ENCODE measurements at regions not wholly inside any gene's neighbourhood (a gene's known extent, or its start where the extent isn't known, plus 50 kb on each side); places are given as distances from the start of the nearest gene placed in this dataset.

DNA sequence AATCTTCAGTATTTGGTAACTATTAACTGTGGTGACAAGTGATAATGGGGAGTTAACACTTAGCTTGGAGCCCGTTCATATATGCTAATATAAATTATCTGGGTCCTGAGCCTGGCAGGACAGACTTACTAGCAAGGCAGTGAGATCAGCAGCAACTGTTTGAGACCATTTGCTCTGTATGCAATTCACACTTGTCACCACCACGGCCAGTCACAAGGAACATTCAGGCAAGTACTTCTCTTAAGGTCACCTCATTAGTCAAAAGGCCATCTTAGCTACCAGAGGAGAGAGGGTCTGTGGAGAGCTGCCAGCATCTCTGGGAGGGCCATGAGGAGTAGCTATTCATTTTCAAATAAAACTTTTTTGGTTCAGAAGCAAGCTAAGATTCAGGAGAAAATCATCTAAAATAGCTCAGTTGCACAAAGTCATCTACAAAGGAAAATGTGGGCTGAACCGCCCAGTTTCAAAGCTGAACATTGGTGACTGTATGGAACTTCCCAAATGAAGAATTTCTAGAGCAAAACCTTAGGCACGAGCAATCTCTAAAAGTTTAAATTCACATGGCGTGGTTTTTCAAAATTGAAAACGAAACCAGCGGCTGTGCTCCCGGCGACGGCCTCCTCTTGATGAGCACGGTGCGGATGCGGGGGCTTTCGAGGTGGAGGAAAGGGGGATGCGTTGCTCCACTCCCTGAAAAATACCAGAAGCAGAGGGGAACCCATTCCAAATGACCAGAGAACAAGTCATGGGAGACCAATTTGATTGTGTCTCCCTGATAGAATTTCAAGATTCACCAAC, 233.5 kb upstream of the MGMT start:
- intact Hi-C loops (cut with DNase I) = no loop called here
- no peak for TF ChIP-seq POLR2A (IDR thresholded peaks at IDR 0.05)
- TF ChIP-seq, protein P1, sequence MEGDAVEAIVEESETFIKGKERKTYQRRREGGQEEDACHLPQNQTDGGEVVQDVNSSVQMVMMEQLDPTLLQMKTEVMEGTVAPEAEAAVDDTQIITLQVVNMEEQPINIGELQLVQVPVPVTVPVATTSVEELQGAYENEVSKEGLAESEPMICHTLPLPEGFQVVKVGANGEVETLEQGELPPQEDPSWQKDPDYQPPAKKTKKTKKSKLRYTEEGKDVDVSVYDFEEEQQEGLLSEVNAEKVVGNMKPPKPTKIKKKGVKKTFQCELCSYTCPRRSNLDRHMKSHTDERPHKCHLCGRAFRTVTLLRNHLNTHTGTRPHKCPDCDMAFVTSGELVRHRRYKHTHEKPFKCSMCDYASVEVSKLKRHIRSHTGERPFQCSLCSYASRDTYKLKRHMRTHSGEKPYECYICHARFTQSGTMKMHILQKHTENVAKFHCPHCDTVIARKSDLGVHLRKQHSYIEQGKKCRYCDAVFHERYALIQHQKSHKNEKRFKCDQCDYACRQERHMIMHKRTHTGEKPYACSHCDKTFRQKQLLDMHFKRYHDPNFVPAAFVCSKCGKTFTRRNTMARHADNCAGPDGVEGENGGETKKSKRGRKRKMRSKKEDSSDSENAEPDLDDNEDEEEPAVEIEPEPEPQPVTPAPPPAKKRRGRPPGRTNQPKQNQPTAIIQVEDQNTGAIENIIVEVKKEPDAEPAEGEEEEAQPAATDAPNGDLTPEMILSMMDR (IDR thresholded peaks at IDR 0.05) = no peak
- Histone ChIP-seq H3K27me3 (no peaks in the 10 kb centered on the region), H3K9me3 (no peaks in the 10 kb centered on the region), H3K4me1 (no peaks in the 10 kb centered on the region), H3K27ac (no peak overlapping the region), H3K4me3 (no peak overlapping the region), H3K36me3 (no peaks in the 10 kb centered on the region)
- ATAC-seq (no peak), DNase-seq (no peak)
- WGBS (ENCODE audit: insufficient coverage, low coverage, low lambda C conversion rate, missing lambda C conversion rate) = 82% methylated on average over 11 of the region's 15 CpGs

DNA sequence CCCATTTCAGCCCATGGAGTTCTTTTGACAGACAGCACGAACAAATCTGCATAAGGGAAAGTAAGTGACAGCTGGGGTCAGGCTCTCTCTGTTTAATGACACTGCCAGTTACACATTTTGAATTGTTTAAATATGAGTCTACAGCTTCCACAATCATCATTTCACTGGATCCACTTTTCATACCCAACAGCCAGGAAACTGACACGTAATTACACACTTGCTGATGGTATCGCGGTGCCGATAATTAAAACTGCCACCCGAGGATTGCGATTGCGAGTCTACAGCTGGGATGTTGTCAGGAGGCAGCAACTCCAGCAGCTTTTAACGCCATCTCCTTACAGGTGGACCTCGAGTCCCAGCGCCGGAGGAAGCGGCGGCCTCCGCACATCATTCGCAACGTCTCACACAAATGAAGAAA, 230.8 kb upstream of the MGMT start:
- intact Hi-C loops (cut with DNase I) = no loop called here
- no peak overlapping the region for H3K27ac ChIP-seq
- no peak for DNase-seq
- no peak overlapping the region for H3K4me3 ChIP-seq
- WGBS (ENCODE audit: insufficient coverage, low coverage, low lambda C conversion rate, missing lambda C conversion rate) = 65% methylated on average over 9 of the region's 17 CpGs
- no peak for TF ChIP-seq POLR2A (IDR thresholded peaks at IDR 0.05)
- TF ChIP-seq, protein P1 (IDR thresholded peaks at IDR 0.05) = no peak
- H3K27me3 ChIP-seq = no peaks in the 10 kb centered on the region
- no peaks in the 10 kb centered on the region for H3K36me3 ChIP-seq
- no peaks in the 10 kb centered on the region for H3K4me1 ChIP-seq
- no peak for ATAC-seq
- no peaks in the 10 kb centered on the region for H3K9me3 ChIP-seq

DNA sequence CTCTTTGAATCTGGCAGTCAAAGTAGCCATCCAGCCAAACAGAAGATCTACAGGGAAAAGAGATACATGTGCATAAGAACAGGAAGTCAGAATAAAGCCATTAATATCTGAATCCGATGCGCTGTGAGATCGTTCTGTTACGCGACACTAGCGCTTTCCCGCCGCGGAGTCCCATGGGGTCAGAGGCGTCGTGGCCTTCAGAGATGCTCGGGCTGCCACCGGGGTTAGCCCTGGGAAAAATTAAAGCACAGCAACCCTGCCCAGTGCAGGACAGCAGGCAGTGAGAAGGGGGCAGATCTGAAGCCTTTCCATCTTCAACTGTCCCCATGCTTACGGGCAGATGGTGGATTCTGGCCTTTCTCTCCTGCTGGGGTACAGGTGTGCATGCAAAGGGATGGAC, 225.6 kb upstream of the MGMT start:
- H3K36me3 ChIP-seq = no peaks in the 10 kb centered on the region
- no peak for ATAC-seq
- H3K4me3 ChIP-seq = no peak overlapping the region
- no peak overlapping the region for H3K27ac ChIP-seq
- H3K4me1 ChIP-seq = no peaks in the 10 kb centered on the region
- intact Hi-C loops (cut with DNase I) = no loop called here
- no peak for DNase-seq
- H3K27me3 ChIP-seq = no peaks in the 10 kb centered on the region
- TF ChIP-seq, protein P1 (IDR thresholded peaks at IDR 0.05) = no peak
- TF ChIP-seq POLR2A (IDR thresholded peaks at IDR 0.05) = no peak
- 91% methylated on average over 11 of the region's 14 CpGs for WGBS (ENCODE audit: insufficient coverage, low coverage, low lambda C conversion rate, missing lambda C conversion rate)
- no peaks in the 10 kb centered on the region for H3K9me3 ChIP-seq

DNA sequence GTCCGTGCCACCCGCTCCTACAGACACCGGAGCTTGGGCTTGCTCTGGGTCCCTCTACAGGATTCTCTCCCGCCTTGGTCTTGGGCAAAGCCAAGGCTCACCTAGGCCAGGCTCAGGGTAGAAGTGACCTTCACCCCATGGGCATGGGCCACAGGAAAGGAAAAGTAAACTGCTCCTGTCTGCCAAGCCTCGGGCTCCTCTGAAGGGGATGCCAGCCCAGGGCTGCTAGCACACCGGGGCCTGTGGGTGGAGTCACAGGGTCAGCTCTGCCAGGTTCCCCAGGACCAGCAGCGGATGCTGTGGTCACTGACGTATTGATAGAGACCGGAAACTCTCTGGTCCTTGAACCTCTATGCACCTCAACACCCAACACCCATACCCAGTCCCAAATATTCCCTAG, 222.7 kb upstream of the MGMT start:
- TF ChIP-seq POLR2A (IDR thresholded peaks at IDR 0.05) = no peak
- TF ChIP-seq, protein P1 (IDR thresholded peaks at IDR 0.05) = no peak
- DNase-seq = peak in 2 of 3 donors; percentile 55 to 70
- Histone ChIP-seq H3K27ac (no peak overlapping the region), H3K9me3 (no peaks in the 10 kb centered on the region), H3K36me3 (no peaks in the 10 kb centered on the region), H3K4me3 (no peak overlapping the region), H3K27me3 (no peaks in the 10 kb centered on the region), H3K4me1 (no peaks in the 10 kb centered on the region)
- intact Hi-C loops (cut with DNase I) = no loop called here
- 52% methylated on average over 4 of the region's 9 CpGs for WGBS (ENCODE audit: insufficient coverage, low coverage, low lambda C conversion rate, missing lambda C conversion rate)
- ATAC-seq = peak in 3 of 4 donors; percentile 34 to 83 (median 69)
